ENCODE measurements at regions not wholly inside any gene's neighbourhood (a gene's known extent, or its start where the extent isn't known, plus 50 kb on each side); places are given as distances from the start of the nearest gene placed in this dataset.

DNA sequence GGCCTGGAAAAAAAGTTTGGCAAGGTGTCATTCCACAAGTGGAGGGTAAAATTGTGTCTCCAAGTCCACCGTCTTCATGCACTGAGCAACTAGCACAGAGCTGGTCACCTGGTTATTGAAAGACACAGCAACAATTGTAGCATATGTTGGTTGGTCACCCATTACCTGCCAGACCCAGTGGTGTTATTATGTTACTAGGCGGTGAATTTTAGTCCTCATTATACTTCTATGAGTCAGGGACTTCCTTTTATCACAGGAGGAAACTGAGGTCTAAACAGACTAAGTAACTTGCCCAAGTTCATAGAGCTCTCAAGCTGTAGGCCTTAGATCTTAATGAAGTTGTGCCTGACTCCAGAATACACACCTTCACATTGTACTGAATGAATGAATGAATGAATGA lies 94.9 kb upstream of the VANGL1 start:
- peak overlapping the region; percentile 78 for H3K4ac ChIP-seq (ENCODE audit: low read depth, low read length)
- H3K4me1 ChIP-seq (ENCODE audit: control insufficient read depth, insufficient read depth, low read length) = peaks cover 15% of the 10 kb centered on the region
- H3K9me1 ChIP-seq (ENCODE audit: insufficient read depth, low read length) = peaks cover 14% of the 10 kb centered on the region
- DNase-seq (no peak), ATAC-seq (ENCODE audit: low read depth) (no peak)
- H2BK5ac ChIP-seq (ENCODE audit: low read depth, low read length, poor library complexity, severe bottlenecking) = peak overlapping the region; percentile 87
- ChIA-PET CTCF (no interaction called here), POLR2A (ENCODE audit: unreplicated experiment) (no interaction called here)
- WGBS, 2 experiments (ENCODE audit: extremely low coverage in 2 of 2, insufficient read length in 1 of 2) = 100% methylated on average over 1 of the region's 2 CpGs; no CpG with 5 or more reads in 1 of the 2 experiments
- H3K18ac ChIP-seq (ENCODE audit: low read depth, low read length) = peak overlapping the region; percentile 74; the same call in 1 of the 2 replicates
- peaks cover 2% of the 10 kb centered on the region; the same call in 1 of the 2 replicates for H3K27me3 ChIP-seq (ENCODE audit: control insufficient read depth, insufficient read depth, low read length)
- H3K9me3 ChIP-seq (ENCODE audit: control insufficient read depth, insufficient read depth, low read length) = no peaks in the 10 kb centered on the region
- H2BK120ac ChIP-seq (ENCODE audit: low read depth, low read length) = peak overlapping the region; percentile 98
- H4K20me1 ChIP-seq (ENCODE audit: insufficient read depth, low read length) = no peaks in the 10 kb centered on the region
- peak overlapping the region; percentile 88 for H2AK5ac ChIP-seq (ENCODE audit: low read depth, low read length)
- peak overlapping the region; percentile 86 for H3K14ac ChIP-seq (replicated peaks; ENCODE audit: low read depth, low read length)
- no peak overlapping the region for H3K4me2 ChIP-seq (ENCODE audit: low read depth, low read length)
- peak overlapping the region; percentile 95 for H2BK15ac ChIP-seq (ENCODE audit: low read depth, low read length)
- H3K27ac ChIP-seq (ENCODE audit: insufficient read depth, low read length) = peak overlapping the region; percentile 67; the same call in 1 of the 2 replicates
- H3K4me3 ChIP-seq (ENCODE audit: insufficient read depth, low read depth, low read length) = no peak overlapping the region
- dilution Hi-C loops (cut with HindIII; ENCODE audit: low sequenced_read_pairs, unreplicated experiment) (no loop called here), intact Hi-C loops (cut with micrococcal nuclease) (loop anchor here (1.0 to 10.0 kb wide), 3 partner anchors 48 to 408 kb away; no protein-coding TSS in a partner anchor), in situ Hi-C loops (cut with MboI; ENCODE audit: low sequenced_read_pairs) (no loop called here)
- peak overlapping the region; percentile 80 for H4K91ac ChIP-seq (ENCODE audit: insufficient read depth, low read depth, low read length)
- no peak overlapping the region for H2AK9ac ChIP-seq (replicated peaks; ENCODE audit: low read depth, low read length, poor library complexity)
- H4K8ac ChIP-seq (ENCODE audit: low read depth in 2 of 2, low read length in 2 of 2) = peak overlapping the region; percentile 20 to 71; a peak in 3 of 4 replicates
- peak overlapping the region; percentile 88 for H2BK20ac ChIP-seq (ENCODE audit: low read depth, low read length)
- H3K9ac ChIP-seq (ENCODE audit: low read depth, low read length) = no peak overlapping the region
- H3K23ac ChIP-seq (ENCODE audit: low read depth, low read length) = peak overlapping the region; percentile 12; the same call in 1 of the 2 replicates
- no peak overlapping the region for H2AFZ ChIP-seq (replicated peaks; ENCODE audit: low read length, poor library complexity)
- no TSS peak for BruUV-seq (replicated peaks)
- H3K79me1 ChIP-seq (ENCODE audit: low read depth in 1 of 2, low read length in 2 of 2) = 0 out of 4 replicates have a peak, but pooled peaks cover 0 to 3% of the 10 kb centered on the region in 2 experiments
- no peaks in the 10 kb centered on the region for H3K36me3 ChIP-seq (ENCODE audit: control insufficient read depth, insufficient read depth, low read length)
- TF ChIP-seq BHLHE40 (IDR thresholded peaks at IDR 0.05; ENCODE audit: low read depth, low read length) (no peak), NFE2L2 (IDR thresholded peaks at IDR 0.05; ENCODE audit: low read depth, low read length) (no peak), MAFK (IDR thresholded peaks at IDR 0.05; ENCODE audit: low read depth, low read length) (no peak), SMC3 (IDR thresholded peaks at IDR 0.05; ENCODE audit: low read depth, low read length) (no peak), CHD1 (IDR thresholded peaks at IDR 0.05; ENCODE audit: low read depth, low read length) (no peak), MAZ (IDR thresholded peaks at IDR 0.05; ENCODE audit: borderline replicate concordance, low read depth, low read length) (no peak), RFX5 (IDR thresholded peaks at IDR 0.05; ENCODE audit: low read depth, low read length) (no peak), FOS (IDR thresholded peaks at IDR 0.05; ENCODE audit: low read depth, low read length) (no peak), MXI1 (IDR thresholded peaks at IDR 0.05; ENCODE audit: borderline replicate concordance, low read depth, low read length) (no peak), CEBPB (IDR thresholded peaks at IDR 0.05; ENCODE audit: low read depth, low read length) (no peak), POLR2A (IDR thresholded peaks at IDR 0.05; ENCODE audit: low read depth, low read length) (no peak), RCOR1 (IDR thresholded peaks at IDR 0.05; ENCODE audit: insufficient replicate concordance, low read length) (no peak), RAD21 (IDR thresholded peaks at IDR 0.05; ENCODE audit: low read length) (no peak)
- TF ChIP-seq, protein P1, sequence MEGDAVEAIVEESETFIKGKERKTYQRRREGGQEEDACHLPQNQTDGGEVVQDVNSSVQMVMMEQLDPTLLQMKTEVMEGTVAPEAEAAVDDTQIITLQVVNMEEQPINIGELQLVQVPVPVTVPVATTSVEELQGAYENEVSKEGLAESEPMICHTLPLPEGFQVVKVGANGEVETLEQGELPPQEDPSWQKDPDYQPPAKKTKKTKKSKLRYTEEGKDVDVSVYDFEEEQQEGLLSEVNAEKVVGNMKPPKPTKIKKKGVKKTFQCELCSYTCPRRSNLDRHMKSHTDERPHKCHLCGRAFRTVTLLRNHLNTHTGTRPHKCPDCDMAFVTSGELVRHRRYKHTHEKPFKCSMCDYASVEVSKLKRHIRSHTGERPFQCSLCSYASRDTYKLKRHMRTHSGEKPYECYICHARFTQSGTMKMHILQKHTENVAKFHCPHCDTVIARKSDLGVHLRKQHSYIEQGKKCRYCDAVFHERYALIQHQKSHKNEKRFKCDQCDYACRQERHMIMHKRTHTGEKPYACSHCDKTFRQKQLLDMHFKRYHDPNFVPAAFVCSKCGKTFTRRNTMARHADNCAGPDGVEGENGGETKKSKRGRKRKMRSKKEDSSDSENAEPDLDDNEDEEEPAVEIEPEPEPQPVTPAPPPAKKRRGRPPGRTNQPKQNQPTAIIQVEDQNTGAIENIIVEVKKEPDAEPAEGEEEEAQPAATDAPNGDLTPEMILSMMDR (conservative IDR thresholded peaks at IDR 0.05; ENCODE audit: low read depth, low read length) = no peak
- TF ChIP-seq, protein P2, sequence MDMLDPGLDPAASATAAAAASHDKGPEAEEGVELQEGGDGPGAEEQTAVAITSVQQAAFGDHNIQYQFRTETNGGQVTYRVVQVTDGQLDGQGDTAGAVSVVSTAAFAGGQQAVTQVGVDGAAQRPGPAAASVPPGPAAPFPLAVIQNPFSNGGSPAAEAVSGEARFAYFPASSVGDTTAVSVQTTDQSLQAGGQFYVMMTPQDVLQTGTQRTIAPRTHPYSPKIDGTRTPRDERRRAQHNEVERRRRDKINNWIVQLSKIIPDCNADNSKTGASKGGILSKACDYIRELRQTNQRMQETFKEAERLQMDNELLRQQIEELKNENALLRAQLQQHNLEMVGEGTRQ (IDR thresholded peaks at IDR 0.05; ENCODE audit: low read depth, low read length) = no peak
- TF ChIP-seq, protein P3, sequence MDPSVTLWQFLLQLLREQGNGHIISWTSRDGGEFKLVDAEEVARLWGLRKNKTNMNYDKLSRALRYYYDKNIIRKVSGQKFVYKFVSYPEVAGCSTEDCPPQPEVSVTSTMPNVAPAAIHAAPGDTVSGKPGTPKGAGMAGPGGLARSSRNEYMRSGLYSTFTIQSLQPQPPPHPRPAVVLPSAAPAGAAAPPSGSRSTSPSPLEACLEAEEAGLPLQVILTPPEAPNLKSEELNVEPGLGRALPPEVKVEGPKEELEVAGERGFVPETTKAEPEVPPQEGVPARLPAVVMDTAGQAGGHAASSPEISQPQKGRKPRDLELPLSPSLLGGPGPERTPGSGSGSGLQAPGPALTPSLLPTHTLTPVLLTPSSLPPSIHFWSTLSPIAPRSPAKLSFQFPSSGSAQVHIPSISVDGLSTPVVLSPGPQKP (IDR thresholded peaks at IDR 0.05; ENCODE audit: borderline replicate concordance, low read depth, low read length) = no peak
- peak overlapping the region; percentile 64; the same call in 1 of the 2 replicates for H4K5ac ChIP-seq (ENCODE audit: low read depth, low read length)
- H3K56ac ChIP-seq (ENCODE audit: extremely low read depth, insufficient read depth, low read length) = no peak overlapping the region

Measured in IMR-90 (cell line).